NCI-H1105 treated with DMSO at 0.1 percent for 48 hours (cell line): ENCODE measurements at regions not wholly inside any gene's neighbourhood (a gene's known extent, or its start where the extent isn't known, plus 50 kb on each side); places are given as distances from the start of the nearest gene placed in this dataset.

Source experiments
- DNase-seq: peaks from one replicate; lab custom pipeline; 2025; lab: John Stamatoyannopoulos, UW

- DNase-seq = no peak
Observed at GRCh38 chr7:34603711-34604444, 54.1 kb upstream of the NPSR1 start.
